SU-DHL-6 (cell line): ENCODE measurements at regions not wholly inside any gene's neighbourhood (a gene's known extent, or its start where the extent isn't known, plus 50 kb on each side); places are given as distances from the start of the nearest gene placed in this dataset.

ENCODE experiments used
- H2AFZ ChIP-seq: fragments of 200-600 bp; sonication (generic); 2 replicates; pipeline ENCODE4 v1.6.1; 2014; ENCODE audit warnings: low read depth, mild to moderate bottlenecking, moderate library complexity, mixed read lengths, antibody characterized with exemption, low read length; ENCODE audit not compliant: severe bottlenecking
- H3F3A ChIP-seq: fragments of 200-600 bp; shearing (Covaris generic); 2 replicates; pipeline ENCODE4 v1.6.0; 2016; ENCODE audit warnings: antibody characterized with exemption, mild to moderate bottlenecking; ENCODE audit not compliant: insufficient read depth
- H3K27ac ChIP-seq: fragments of 200-600 bp; sonication (generic); 2 replicates; pipeline ENCODE4 v1.5.1; 2016; ENCODE audit warnings: low read depth, mild to moderate bottlenecking, low read length, moderate library complexity, mixed read lengths
- H3K27me3 ChIP-seq: fragments of 200-600 bp; sonication (generic), shearing (Covaris generic); 2 replicates; pipeline ENCODE4 v1.6.0; 2014; ENCODE audit warnings: mild to moderate bottlenecking, low read length
- H3K36me3 ChIP-seq: fragments of 200-600 bp; sonication (generic); 2 replicates; pipeline ENCODE4 v1.6.1; 2014; ENCODE audit warnings: mild to moderate bottlenecking, low read length, mixed read lengths
- H3K4me2 ChIP-seq: fragments of 300-600, 200-600 bp; shearing (Covaris generic), sonication (generic); 2 replicates; pipeline ENCODE4 v1.6.0; 2014; ENCODE audit warnings: low read length, low read depth, mild to moderate bottlenecking; ENCODE audit not compliant: poor library complexity, severe bottlenecking
- H3K4me3 ChIP-seq: fragments of 200-600 bp; sonication (generic); 2 replicates; pipeline ENCODE4 v1.5.1; 2014; ENCODE audit warnings: antibody characterized with exemption, low read length, mild to moderate bottlenecking, mixed read lengths; ENCODE audit not compliant: insufficient read depth, poor library complexity, severe bottlenecking
- H3K79me2 ChIP-seq: fragments of 200-600 bp; sonication (generic); 2 replicates; pipeline ENCODE4 v1.6.1; 2014; ENCODE audit warnings: mild to moderate bottlenecking, low read length, moderate library complexity; ENCODE audit not compliant: insufficient read depth
- H3K9ac ChIP-seq: fragments of 200-600 bp; sonication (generic); 2 replicates; pipeline ENCODE4 v1.7.0; 2014; ENCODE audit warnings: mild to moderate bottlenecking, low read length
- H3K9me2 ChIP-seq: fragments of 200-600 bp; sonication (generic); replicated peaks from 2 replicates; pipeline ENCODE4 v1.6.1; 2014; ENCODE audit warnings: low read length; ENCODE audit not compliant: insufficient read depth
- H3K9me3 ChIP-seq: fragments of 200-600 bp; sonication (generic); 2 replicates; pipeline ENCODE4 v1.6.1; 2014; ENCODE audit warnings: low read length, mixed read lengths; ENCODE audit not compliant: insufficient read depth
- H4K20me1 ChIP-seq: fragments of 200-600 bp; sonication (generic); 2 replicates; pipeline ENCODE4 v1.6.1; 2014; ENCODE audit warnings: low read depth, mild to moderate bottlenecking, antibody characterized with exemption, low read length, moderate library complexity, mixed read lengths
- EZH2phosphoT487 ChIP-seq: fragments of 200-600 bp; sonication (generic), shearing (Covaris generic); conservative IDR thresholded peaks from 2 replicates; pipeline ENCODE4 v1.6.1; 2018; ENCODE audit warnings: mild to moderate bottlenecking, antibody characterized with exemption, low read length, moderate library complexity, mixed read lengths
- TF ChIP-seq, protein P1 (sequence below): fragments of 200-600 bp; sonication (generic); IDR thresholded peaks from one replicate; pipeline ENCODE4 v1.5.1; 2017; ENCODE audit warnings: antibody characterized with exemption, mild to moderate bottlenecking, low read length, moderate library complexity; ENCODE audit not compliant: insufficient read depth, poor library complexity, severe bottlenecking

DNA sequence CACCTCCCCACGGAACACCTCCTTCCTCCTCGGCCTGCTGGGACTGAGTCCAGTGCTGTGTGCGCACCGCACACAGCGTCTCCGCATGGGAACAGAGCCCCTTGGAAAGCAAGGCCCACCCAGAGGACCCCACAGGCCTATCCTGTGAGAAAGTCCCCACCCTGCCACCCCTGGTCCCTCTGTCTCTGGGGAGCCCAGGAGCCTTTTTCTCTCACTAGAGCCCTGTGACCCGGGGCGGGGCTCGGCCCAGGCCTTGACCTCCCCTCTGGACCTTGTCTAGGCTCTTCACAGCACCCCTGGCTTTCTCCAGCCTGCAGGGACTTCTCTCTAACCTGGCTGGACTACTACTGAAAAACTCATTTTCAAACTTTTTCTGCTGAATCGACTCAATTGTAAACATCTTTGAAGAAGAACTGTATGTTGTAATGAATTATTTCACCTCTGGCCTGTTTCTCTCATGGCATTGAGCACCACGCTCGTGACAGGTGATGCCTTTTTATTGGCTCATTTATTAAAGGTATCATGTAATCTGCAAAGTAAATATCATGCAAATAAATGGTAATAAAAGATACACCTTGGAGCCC is 89.2 kb downstream of the IRX1 start:
- no peaks in the 10 kb centered on the region for H3K79me2 ChIP-seq
- no peak overlapping the region for H3K4me3 ChIP-seq
- no peak overlapping the region for H3K4me2 ChIP-seq
- TF ChIP-seq EZH2phosphoT487, result no peak
- TF ChIP-seq, protein P1, sequence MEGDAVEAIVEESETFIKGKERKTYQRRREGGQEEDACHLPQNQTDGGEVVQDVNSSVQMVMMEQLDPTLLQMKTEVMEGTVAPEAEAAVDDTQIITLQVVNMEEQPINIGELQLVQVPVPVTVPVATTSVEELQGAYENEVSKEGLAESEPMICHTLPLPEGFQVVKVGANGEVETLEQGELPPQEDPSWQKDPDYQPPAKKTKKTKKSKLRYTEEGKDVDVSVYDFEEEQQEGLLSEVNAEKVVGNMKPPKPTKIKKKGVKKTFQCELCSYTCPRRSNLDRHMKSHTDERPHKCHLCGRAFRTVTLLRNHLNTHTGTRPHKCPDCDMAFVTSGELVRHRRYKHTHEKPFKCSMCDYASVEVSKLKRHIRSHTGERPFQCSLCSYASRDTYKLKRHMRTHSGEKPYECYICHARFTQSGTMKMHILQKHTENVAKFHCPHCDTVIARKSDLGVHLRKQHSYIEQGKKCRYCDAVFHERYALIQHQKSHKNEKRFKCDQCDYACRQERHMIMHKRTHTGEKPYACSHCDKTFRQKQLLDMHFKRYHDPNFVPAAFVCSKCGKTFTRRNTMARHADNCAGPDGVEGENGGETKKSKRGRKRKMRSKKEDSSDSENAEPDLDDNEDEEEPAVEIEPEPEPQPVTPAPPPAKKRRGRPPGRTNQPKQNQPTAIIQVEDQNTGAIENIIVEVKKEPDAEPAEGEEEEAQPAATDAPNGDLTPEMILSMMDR, result no peak
- H3K9me2 ChIP-seq, result no peaks in the 10 kb centered on the region
- no peak overlapping the region for H3K27ac ChIP-seq
- no peaks in the 10 kb centered on the region; the same call in 1 of the 2 replicates for H3K9me3 ChIP-seq
- H2AFZ ChIP-seq, result no peak overlapping the region
- no peak overlapping the region for H3K9ac ChIP-seq
- H3K36me3 ChIP-seq, result no peaks in the 10 kb centered on the region
- no peaks in the 10 kb centered on the region for H4K20me1 ChIP-seq
- no peaks in the 10 kb centered on the region for H3F3A ChIP-seq
- no peaks in the 10 kb centered on the region for H3K27me3 ChIP-seq

DNA sequence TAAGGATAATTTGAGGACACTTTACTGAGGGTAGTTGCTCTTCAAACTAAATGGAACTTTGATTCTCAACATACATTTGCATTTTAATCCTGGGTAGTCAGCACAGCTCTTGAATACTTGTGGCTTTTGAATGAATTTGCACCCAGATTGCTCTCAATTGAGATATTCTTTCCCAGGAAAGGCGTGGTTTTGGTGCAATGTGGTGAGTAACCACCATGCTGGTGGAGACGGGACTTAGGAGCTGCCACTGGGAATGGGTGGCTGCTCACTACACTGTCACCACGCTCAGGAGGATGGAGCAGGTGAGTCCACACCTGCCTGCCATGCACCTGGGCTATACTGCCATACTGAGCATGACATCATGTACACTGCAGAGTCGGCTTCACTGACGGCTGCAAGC is 99.2 kb downstream of the IRX1 start:
- Histone ChIP-seq H3K4me3 (no peak overlapping the region), H3K9ac (no peak overlapping the region), H3K9me3 (no peaks in the 10 kb centered on the region; the same call in 1 of the 2 replicates), H3K79me2 (no peaks in the 10 kb centered on the region), H2AFZ (no peak overlapping the region), H3K27me3 (no peaks in the 10 kb centered on the region), H3K4me2 (no peak overlapping the region), H3K36me3 (no peaks in the 10 kb centered on the region), H3K9me2 (no peaks in the 10 kb centered on the region), H3F3A (no peaks in the 10 kb centered on the region), H4K20me1 (no peaks in the 10 kb centered on the region), H3K27ac (no peak overlapping the region)
- TF ChIP-seq, protein P1, result no peak
- TF ChIP-seq EZH2phosphoT487, result no peak

DNA sequence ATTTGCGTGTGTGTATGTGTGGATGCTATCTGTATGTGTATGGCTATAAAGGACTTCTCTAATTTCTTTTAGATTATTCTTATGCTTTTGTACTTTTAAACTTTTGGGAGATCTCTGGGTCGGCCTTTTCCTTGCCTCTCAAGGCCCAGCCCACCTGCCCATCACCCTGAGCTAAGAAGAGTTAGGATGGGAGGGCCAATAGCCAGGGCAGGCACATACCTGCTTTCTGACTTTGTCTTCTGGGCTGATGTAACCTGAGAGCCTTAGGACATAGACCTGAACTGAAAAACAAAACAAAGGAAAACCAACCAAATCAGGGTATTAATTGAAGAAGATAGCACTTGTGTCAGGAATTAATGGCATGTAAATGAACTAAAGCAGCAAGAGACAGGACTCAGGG is 100.2 kb downstream of the IRX1 start:
- Histone ChIP-seq H3F3A (no peaks in the 10 kb centered on the region), H3K27me3 (no peaks in the 10 kb centered on the region), H3K4me2 (no peak overlapping the region), H3K4me3 (no peak overlapping the region), H3K27ac (no peak overlapping the region), H2AFZ (no peak overlapping the region), H3K79me2 (no peaks in the 10 kb centered on the region), H3K36me3 (no peaks in the 10 kb centered on the region), H3K9ac (no peak overlapping the region), H4K20me1 (no peaks in the 10 kb centered on the region), H3K9me2 (no peaks in the 10 kb centered on the region), H3K9me3 (no peaks in the 10 kb centered on the region; the same call in 1 of the 2 replicates)
- TF ChIP-seq, protein P1, result no peak
- no peak for TF ChIP-seq EZH2phosphoT487
